GM12875 (cell line): ENCODE measurements at regions not wholly inside any gene's neighbourhood (a gene's known extent, or its start where the extent isn't known, plus 50 kb on each side); places are given as distances from the start of the nearest gene placed in this dataset.

ENCODE experiments used
- H3K4me3 ChIP-seq: one replicate; pipeline ENCODE4 v1.5.1; 2011; ENCODE audit warnings: low read depth, low read length, control low read depth
- CTCF ChIP-seq: IDR thresholded peaks from 2 replicates; pipeline ENCODE4 v1.5.1; 2011; ENCODE audit warnings: low read depth, mild to moderate bottlenecking, control low read depth, inconsistent platforms, low read length, moderate library complexity, borderline replicate concordance; ENCODE audit not compliant: insufficient read depth

- no peak for TF ChIP-seq CTCF
- H3K4me3 ChIP-seq, result no peak overlapping the region
These were observed 189.9 kb upstream of the GALNT5 start for GRCh38 chr2:157067562-157067961.

- TF ChIP-seq CTCF, result no peak
- H3K4me3 ChIP-seq, result no peak overlapping the region
These were observed 189.3 kb upstream of the GALNT5 start for GRCh38 chr2:157068237-157068636.

GRCh38 chr2:157075924-157076323 lies 181.6 kb upstream of the GALNT5 start:
- no peak overlapping the region for H3K4me3 ChIP-seq
- TF ChIP-seq CTCF, result no peak

- no peak overlapping the region for H3K4me3 ChIP-seq
- TF ChIP-seq CTCF, result no peak
These were observed 180.9 kb upstream of the GALNT5 start for GRCh38 chr2:157076526-157077161.

GRCh38 chr2:157077753-157078350 lies 179.7 kb upstream of the GALNT5 start:
- H3K4me3 ChIP-seq, result no peak overlapping the region

GRCh38 chr2:157082950-157083349 lies 174.6 kb upstream of the GALNT5 start:
- no peak for TF ChIP-seq CTCF
- no peak overlapping the region for H3K4me3 ChIP-seq

More at GRCh38 chr2:157077753-157078350, 179.7 kb upstream of the GALNT5 start:
- TF ChIP-seq CTCF, result no peak

- H3K4me3 ChIP-seq, result no peak overlapping the region
These were observed 172.0 kb upstream of the GALNT5 start for GRCh38 chr2:157085522-157085921.

More at GRCh38 chr2:157085522-157085921, 172.0 kb upstream of the GALNT5 start:
- TF ChIP-seq CTCF, result no peak
